ENCODE measurements at regions not wholly inside any gene's neighbourhood (a gene's known extent, or its start where the extent isn't known, plus 50 kb on each side); places are given as distances from the start of the nearest gene placed in this dataset.

- peaks cover 14% of the 10 kb centered on the region for H3K27me3 Mint-ChIP-seq (ENCODE audit: insufficient read depth, unreplicated experiment)
- no peak overlapping the region for H3K4me3 Mint-ChIP-seq (ENCODE audit: unreplicated experiment)
- no peaks in the 10 kb centered on the region for H3K36me3 Mint-ChIP-seq (ENCODE audit: insufficient read depth, unreplicated experiment)
- no TSS peak for BruUV-seq (replicated peaks)
- DNase-seq (ENCODE audit: unreplicated experiment), result peak; percentile 74
- H3K9me3 Mint-ChIP-seq (ENCODE audit: unreplicated experiment), result no peaks in the 10 kb centered on the region
- POLR2A ChIA-PET, result interaction anchor here (1.2 kb wide), 1 partner anchor 40 kb away, joined by 3 read pairs; no protein-coding TSS in a partner anchor
- peaks cover 37% of the 10 kb centered on the region for H3K4me1 Mint-ChIP-seq (ENCODE audit: insufficient read depth, unreplicated experiment)
- no peak for TF ChIP-seq CTCF (IDR thresholded peaks at IDR 0.05; ENCODE audit: unreplicated experiment)
- CTCF ChIA-PET, result no interaction called here
- intact Hi-C loops (cut with micrococcal nuclease), result no loop called here
- H3K27ac Mint-ChIP-seq (ENCODE audit: low read depth, unreplicated experiment), result no peak overlapping the region
These were observed 120.9 kb downstream of the SINHCAF start for GRCh38 chr12:31205054-31205453.

- TF ChIP-seq CTCF (IDR thresholded peaks at IDR 0.05; ENCODE audit: unreplicated experiment), result no peak
- peaks cover 37% of the 10 kb centered on the region for H3K4me1 Mint-ChIP-seq (ENCODE audit: insufficient read depth, unreplicated experiment)
- intact Hi-C loops (cut with micrococcal nuclease), result no loop called here
- BruUV-seq (replicated peaks), result no TSS peak
- no peaks in the 10 kb centered on the region for H3K36me3 Mint-ChIP-seq (ENCODE audit: insufficient read depth, unreplicated experiment)
- POLR2A ChIA-PET, result interaction anchor here (0.8 to 1.2 kb wide), 4 partner anchors 39 to 245 kb away, joined by 3 to 4 read pairs (median 3); partner anchors contain the start of gene SINHCAF
- no peak overlapping the region for H3K4me3 Mint-ChIP-seq (ENCODE audit: unreplicated experiment)
- H3K9me3 Mint-ChIP-seq (ENCODE audit: unreplicated experiment), result no peaks in the 10 kb centered on the region
- peaks cover 3% of the 10 kb centered on the region for H3K27me3 Mint-ChIP-seq (ENCODE audit: insufficient read depth, unreplicated experiment)
- CTCF ChIA-PET, result no interaction called here
- DNase-seq (ENCODE audit: unreplicated experiment), result peak; percentile 96
- H3K27ac Mint-ChIP-seq (ENCODE audit: low read depth, unreplicated experiment), result peak overlapping the region; percentile 20
These were observed 119.8 kb downstream of the SINHCAF start for GRCh38 chr12:31206038-31206670.

- TF ChIP-seq CTCF (IDR thresholded peaks at IDR 0.05; ENCODE audit: unreplicated experiment), result no peak
- Mint-ChIP-seq H3K27me3 (ENCODE audit: insufficient read depth, unreplicated experiment) (no peaks in the 10 kb centered on the region), H3K4me3 (ENCODE audit: unreplicated experiment) (no peak overlapping the region), H3K9me3 (ENCODE audit: unreplicated experiment) (no peaks in the 10 kb centered on the region), H3K4me1 (ENCODE audit: insufficient read depth, unreplicated experiment) (peaks cover 36% of the 10 kb centered on the region), H3K36me3 (ENCODE audit: insufficient read depth, unreplicated experiment) (no peaks in the 10 kb centered on the region), H3K27ac (ENCODE audit: low read depth, unreplicated experiment) (peak overlapping the region; percentile 37)
- DNase-seq (ENCODE audit: unreplicated experiment), result peak; percentile 33
- ChIA-PET CTCF (interaction anchor here (0.8 to 1.2 kb wide), 3 partner anchors 30 to 64 kb away, joined by 3 to 6 read pairs (median 4); no protein-coding TSS in a partner anchor), POLR2A (no interaction called here)
- no TSS peak for BruUV-seq (replicated peaks)
- intact Hi-C loops (cut with micrococcal nuclease), result no loop called here
These were observed 118.0 kb downstream of the SINHCAF start for GRCh38 chr12:31207799-31208465.

- Mint-ChIP-seq H3K4me1 (ENCODE audit: insufficient read depth, unreplicated experiment) (peaks cover 25% of the 10 kb centered on the region), H3K4me3 (ENCODE audit: unreplicated experiment) (no peak overlapping the region), H3K9me3 (ENCODE audit: unreplicated experiment) (no peaks in the 10 kb centered on the region), H3K36me3 (ENCODE audit: insufficient read depth, unreplicated experiment) (no peaks in the 10 kb centered on the region), H3K27me3 (ENCODE audit: insufficient read depth, unreplicated experiment) (no peaks in the 10 kb centered on the region), H3K27ac (ENCODE audit: low read depth, unreplicated experiment) (no peak overlapping the region)
- no peak for TF ChIP-seq CTCF (IDR thresholded peaks at IDR 0.05; ENCODE audit: unreplicated experiment)
- intact Hi-C loops (cut with micrococcal nuclease), result no loop called here
- no TSS peak for BruUV-seq (replicated peaks)
- no peak for DNase-seq (ENCODE audit: unreplicated experiment)
- POLR2A ChIA-PET, result no interaction called here
- CTCF ChIA-PET, result no interaction called here
These were observed 115.8 kb downstream of the SINHCAF start for GRCh38 chr12:31210104-31210503.

Data from MCF 10A (cell line).